HepG2 (cell line): ENCODE measurements at regions not wholly inside any gene's neighbourhood (a gene's known extent, or its start where the extent isn't known, plus 50 kb on each side); places are given as distances from the start of the nearest gene placed in this dataset.
A peak's percentile ranks its signal among the peaks of the same experiment; 100 is the strongest.

Source experiments
- DPF2 ChIP-seq: sonication (generic); formaldehyde crosslinking; IDR thresholded peaks from 2 replicates; pipeline ENCODE4 v1.4.0; 2020; ENCODE audit warnings: mild to moderate bottlenecking, low read depth, missing genetic modification reagents, borderline replicate concordance
- FOXP4 ChIP-seq: sonication (generic); formaldehyde crosslinking; IDR thresholded peaks from 2 replicates; pipeline ENCODE4 v1.4.0; 2020; ENCODE audit warnings: missing genetic modification reagents
- HDAC1 ChIP-seq: sonication (generic); formaldehyde crosslinking; IDR thresholded peaks from 2 replicates; pipeline ENCODE4 v1.5.1; 2020; ENCODE audit warnings: mild to moderate bottlenecking, missing genetic modification reagents
- HMGXB4 ChIP-seq, 2 experiments: sonication (generic) in 1 of 2; formaldehyde crosslinking in 1 of 2; IDR thresholded peaks; 2 replicates each; pipeline versions ENCODE4 v1.4.0 to v1.6.1; 2018 to 2020; ENCODE audit warnings: missing genetic modification reagents in 2 of 2, borderline replicate concordance in 1 of 2, low read depth in 1 of 2, mild to moderate bottlenecking in 1 of 2, missing biosample characterization in 1 of 2
- PITX1 ChIP-seq: sonication (generic); formaldehyde crosslinking; IDR thresholded peaks from 2 replicates; pipeline ENCODE4 v1.5.1; 2020; ENCODE audit warnings: mild to moderate bottlenecking, missing genetic modification reagents
- SNAPC5 ChIP-seq: sonication (generic); formaldehyde crosslinking; IDR thresholded peaks from 2 replicates; pipeline ENCODE4 v1.8.1; 2023; ENCODE audit warnings: mild to moderate bottlenecking, missing genetic modification reagents, borderline replicate concordance
- ZNF263 ChIP-seq: sonication (generic); formaldehyde crosslinking; IDR thresholded peaks from 2 replicates; pipeline ENCODE4 v1.4.0; 2020; ENCODE audit warnings: missing genetic modification reagents
- ZNF558 ChIP-seq: sonication (generic); formaldehyde crosslinking; IDR thresholded peaks from 2 replicates; pipeline ENCODE4 v1.9.0; 2022; ENCODE audit warnings: mild to moderate bottlenecking, missing genetic modification reagents, borderline replicate concordance
- ZNF644 ChIP-seq: IDR thresholded peaks from 2 replicates; pipeline ENCODE4 v1.6.1; 2016; ENCODE audit warnings: low read depth
- TF ChIP-seq, protein P1 (sequence below): sonication (generic); formaldehyde crosslinking; conservative IDR thresholded peaks from 2 replicates; pipeline ENCODE4 v1.4.0; 2020; ENCODE audit warnings: mild to moderate bottlenecking, missing genetic modification reagents, moderate library complexity
- TF ChIP-seq, protein P2 (sequence below), 2 experiments: fragments of 450-650 bp in 1 of 2; sonication (generic) in 1 of 2; formaldehyde crosslinking in 1 of 2; IDR thresholded peaks; 2 replicates each; pipeline versions ENCODE4 v1.6.1 to v1.8.0; 2016 to 2022; ENCODE audit warnings: antibody characterized with exemption in 1 of 2, mild to moderate bottlenecking in 1 of 2, missing genetic modification reagents in 1 of 2

DNA sequence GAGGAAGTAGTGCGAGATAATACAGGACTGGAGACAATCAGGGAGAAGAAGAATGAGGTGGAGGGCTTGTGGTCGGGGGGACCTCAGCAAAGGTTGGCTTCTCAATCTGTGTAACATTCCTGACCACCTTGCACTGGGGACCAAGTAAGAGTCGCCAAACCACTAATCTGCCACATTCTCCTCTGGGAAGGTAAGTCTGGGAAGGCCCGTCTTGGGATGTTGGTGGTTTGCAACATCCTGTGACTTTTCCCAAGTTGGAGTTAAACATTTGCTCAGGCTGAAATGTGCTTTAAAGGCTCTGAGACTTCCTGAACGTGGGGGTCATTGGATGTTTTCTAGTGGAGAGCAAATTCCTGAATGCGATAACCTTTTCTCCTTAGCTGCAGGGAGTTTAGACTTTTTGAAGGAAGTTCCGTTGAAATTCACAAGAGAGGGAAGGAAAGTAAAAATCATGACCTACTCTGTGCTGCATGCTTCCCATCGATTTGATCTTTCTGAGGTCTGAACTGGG, 325.9 kb downstream of the RPS6KC1 start (continued):
- TF ChIP-seq HMGXB4 (CRISPR knock-in tag; IDR thresholded peaks at IDR 0.05; ENCODE audit: borderline replicate concordance in 1 of 2, low read depth in 1 of 2), result no peak
- no peak for TF ChIP-seq ZNF558 (CRISPR knock-in tag)
- TF ChIP-seq ZNF263, result no peak
- 0 out of 2 replicates have a peak, but pooled peaks have one; percentile 31 for TF ChIP-seq PITX1
- TF ChIP-seq, protein P1, sequence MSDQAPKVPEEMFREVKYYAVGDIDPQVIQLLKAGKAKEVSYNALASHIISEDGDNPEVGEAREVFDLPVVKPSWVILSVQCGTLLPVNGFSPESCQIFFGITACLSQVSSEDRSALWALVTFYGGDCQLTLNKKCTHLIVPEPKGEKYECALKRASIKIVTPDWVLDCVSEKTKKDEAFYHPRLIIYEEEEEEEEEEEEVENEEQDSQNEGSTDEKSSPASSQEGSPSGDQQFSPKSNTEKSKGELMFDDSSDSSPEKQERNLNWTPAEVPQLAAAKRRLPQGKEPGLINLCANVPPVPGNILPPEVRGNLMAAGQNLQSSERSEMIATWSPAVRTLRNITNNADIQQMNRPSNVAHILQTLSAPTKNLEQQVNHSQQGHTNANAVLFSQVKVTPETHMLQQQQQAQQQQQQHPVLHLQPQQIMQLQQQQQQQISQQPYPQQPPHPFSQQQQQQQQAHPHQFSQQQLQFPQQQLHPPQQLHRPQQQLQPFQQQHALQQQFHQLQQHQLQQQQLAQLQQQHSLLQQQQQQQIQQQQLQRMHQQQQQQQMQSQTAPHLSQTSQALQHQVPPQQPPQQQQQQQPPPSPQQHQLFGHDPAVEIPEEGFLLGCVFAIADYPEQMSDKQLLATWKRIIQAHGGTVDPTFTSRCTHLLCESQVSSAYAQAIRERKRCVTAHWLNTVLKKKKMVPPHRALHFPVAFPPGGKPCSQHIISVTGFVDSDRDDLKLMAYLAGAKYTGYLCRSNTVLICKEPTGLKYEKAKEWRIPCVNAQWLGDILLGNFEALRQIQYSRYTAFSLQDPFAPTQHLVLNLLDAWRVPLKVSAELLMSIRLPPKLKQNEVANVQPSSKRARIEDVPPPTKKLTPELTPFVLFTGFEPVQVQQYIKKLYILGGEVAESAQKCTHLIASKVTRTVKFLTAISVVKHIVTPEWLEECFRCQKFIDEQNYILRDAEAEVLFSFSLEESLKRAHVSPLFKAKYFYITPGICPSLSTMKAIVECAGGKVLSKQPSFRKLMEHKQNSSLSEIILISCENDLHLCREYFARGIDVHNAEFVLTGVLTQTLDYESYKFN (CRISPR knock-in tag), result peak; percentile 82
- TF ChIP-seq, protein P2, sequence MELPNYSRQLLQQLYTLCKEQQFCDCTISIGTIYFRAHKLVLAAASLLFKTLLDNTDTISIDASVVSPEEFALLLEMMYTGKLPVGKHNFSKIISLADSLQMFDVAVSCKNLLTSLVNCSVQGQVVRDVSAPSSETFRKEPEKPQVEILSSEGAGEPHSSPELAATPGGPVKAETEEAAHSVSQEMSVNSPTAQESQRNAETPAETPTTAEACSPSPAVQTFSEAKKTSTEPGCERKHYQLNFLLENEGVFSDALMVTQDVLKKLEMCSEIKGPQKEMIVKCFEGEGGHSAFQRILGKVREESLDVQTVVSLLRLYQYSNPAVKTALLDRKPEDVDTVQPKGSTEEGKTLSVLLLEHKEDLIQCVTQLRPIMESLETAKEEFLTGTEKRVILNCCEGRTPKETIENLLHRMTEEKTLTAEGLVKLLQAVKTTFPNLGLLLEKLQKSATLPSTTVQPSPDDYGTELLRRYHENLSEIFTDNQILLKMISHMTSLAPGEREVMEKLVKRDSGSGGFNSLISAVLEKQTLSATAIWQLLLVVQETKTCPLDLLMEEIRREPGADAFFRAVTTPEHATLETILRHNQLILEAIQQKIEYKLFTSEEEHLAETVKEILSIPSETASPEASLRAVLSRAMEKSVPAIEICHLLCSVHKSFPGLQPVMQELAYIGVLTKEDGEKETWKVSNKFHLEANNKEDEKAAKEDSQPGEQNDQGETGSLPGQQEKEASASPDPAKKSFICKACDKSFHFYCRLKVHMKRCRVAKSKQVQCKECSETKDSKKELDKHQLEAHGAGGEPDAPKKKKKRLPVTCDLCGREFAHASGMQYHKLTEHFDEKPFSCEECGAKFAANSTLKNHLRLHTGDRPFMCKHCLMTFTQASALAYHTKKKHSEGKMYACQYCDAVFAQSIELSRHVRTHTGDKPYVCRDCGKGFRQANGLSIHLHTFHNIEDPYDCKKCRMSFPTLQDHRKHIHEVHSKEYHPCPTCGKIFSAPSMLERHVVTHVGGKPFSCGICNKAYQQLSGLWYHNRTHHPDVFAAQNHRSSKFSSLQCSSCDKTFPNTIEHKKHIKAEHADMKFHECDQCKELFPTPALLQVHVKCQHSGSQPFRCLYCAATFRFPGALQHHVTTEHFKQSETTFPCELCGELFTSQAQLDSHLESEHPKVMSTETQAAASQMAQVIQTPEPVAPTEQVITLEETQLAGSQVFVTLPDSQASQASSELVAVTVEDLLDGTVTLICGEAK (IDR thresholded peaks at IDR 0.05), result no peak
- TF ChIP-seq, protein P2 (CRISPR knock-in tag; IDR thresholded peaks at IDR 0.05), result no peak
- TF ChIP-seq DPF2 (CRISPR knock-in tag), result peak; percentile 50; the same call in 1 of the 2 replicates
- TF ChIP-seq FOXP4 (CRISPR knock-in tag), result peak; percentile 79
- 0 out of 2 replicates have a peak, but pooled peaks have one; percentile 24 for TF ChIP-seq HDAC1 (CRISPR knock-in tag)
- TF ChIP-seq SNAPC5 (CRISPR knock-in tag), result no peak
- peak; percentile 11; the same call in 1 of the 2 replicates for TF ChIP-seq ZNF644 (CRISPR knock-in tag)
